ENCODE measurements at regions not wholly inside any gene's neighbourhood (a gene's known extent, or its start where the extent isn't known, plus 50 kb on each side); places are given as distances from the start of the nearest gene placed in this dataset.
A peak's percentile ranks its signal among the peaks of the same experiment; 100 is the strongest.

- Histone ChIP-seq H3K4me1 (replicated peaks) (no peaks in the 10 kb centered on the region), H3K4me3 (no peak overlapping the region), H3K9me3 (no peaks in the 10 kb centered on the region), H3K27me3 (replicated peaks; ENCODE audit: insufficient read depth) (no peaks in the 10 kb centered on the region), H3K27ac (no peak overlapping the region), H3K36me3 (no peaks in the 10 kb centered on the region)
- WGBS = 60% methylated on average over 18 of the region's 18 CpGs
- intact Hi-C loops (cut with DNase I) = no loop called here
- TF ChIP-seq POLR2A (IDR thresholded peaks at IDR 0.05) (no peak), POLR2AphosphoS5 (IDR thresholded peaks at IDR 0.05) (no peak)
- peak; percentile 14 for DNase-seq (ENCODE audit: low spot score)
These were observed 155.0 kb upstream of the GLI2 start for GRCh38 chr2:120580709-120581108.

GRCh38 chr2:120583121-120583520 lies 152.5 kb upstream of the GLI2 start:
- H3K4me1 ChIP-seq (replicated peaks) = no peaks in the 10 kb centered on the region
- no peaks in the 10 kb centered on the region for H3K9me3 ChIP-seq
- DNase-seq (ENCODE audit: low spot score) = no peak
- peaks cover 2% of the 10 kb centered on the region for H3K27me3 ChIP-seq (replicated peaks; ENCODE audit: insufficient read depth)
- TF ChIP-seq POLR2A (IDR thresholded peaks at IDR 0.05) = no peak
- TF ChIP-seq CTCF (IDR thresholded peaks at IDR 0.05) = no peak
- TF ChIP-seq POLR2AphosphoS5 (IDR thresholded peaks at IDR 0.05) = no peak
- H3K27ac ChIP-seq = no peak overlapping the region
- H3K4me3 ChIP-seq = no peak overlapping the region
- intact Hi-C loops (cut with DNase I) = no loop called here
- no peaks in the 10 kb centered on the region for H3K36me3 ChIP-seq
- 96% methylated on average over 5 of the region's 5 CpGs for WGBS

- intact Hi-C loops (cut with DNase I) = no loop called here
- Histone ChIP-seq H3K27ac (no peak overlapping the region), H3K9me3 (no peaks in the 10 kb centered on the region), H3K27me3 (replicated peaks; ENCODE audit: insufficient read depth) (peaks cover 2% of the 10 kb centered on the region), H3K4me1 (replicated peaks) (no peaks in the 10 kb centered on the region), H3K4me3 (no peak overlapping the region), H3K36me3 (no peaks in the 10 kb centered on the region)
- TF ChIP-seq POLR2AphosphoS5 (IDR thresholded peaks at IDR 0.05) (no peak), CTCF (IDR thresholded peaks at IDR 0.05) (no peak), POLR2A (IDR thresholded peaks at IDR 0.05) (no peak)
- no peak for DNase-seq (ENCODE audit: low spot score)
- WGBS = 96% methylated on average over 1 of the region's 1 CpG
These were observed 151.7 kb upstream of the GLI2 start for GRCh38 chr2:120583851-120584570.

- Histone ChIP-seq H3K27me3 (replicated peaks; ENCODE audit: insufficient read depth) (peaks cover 2% of the 10 kb centered on the region), H3K27ac (no peak overlapping the region), H3K4me3 (no peak overlapping the region), H3K4me1 (replicated peaks) (no peaks in the 10 kb centered on the region), H3K36me3 (no peaks in the 10 kb centered on the region), H3K9me3 (no peaks in the 10 kb centered on the region)
- intact Hi-C loops (cut with DNase I) = no loop called here
- DNase-seq (ENCODE audit: low spot score) = no peak
- WGBS = 37% methylated on average over 41 of the region's 41 CpGs
- TF ChIP-seq POLR2AphosphoS5 (IDR thresholded peaks at IDR 0.05) (no peak), CTCF (IDR thresholded peaks at IDR 0.05) (no peak), POLR2A (IDR thresholded peaks at IDR 0.05) (no peak)
These were observed 149.0 kb upstream of the GLI2 start for GRCh38 chr2:120586507-120587278.

GRCh38 chr2:120587279-120587996 lies 148.2 kb upstream of the GLI2 start:
- intact Hi-C loops (cut with DNase I) = no loop called here
- TF ChIP-seq POLR2A (IDR thresholded peaks at IDR 0.05) (no peak), POLR2AphosphoS5 (IDR thresholded peaks at IDR 0.05) (no peak)
- no peak overlapping the region for H3K4me3 ChIP-seq
- H3K9me3 ChIP-seq = no peaks in the 10 kb centered on the region
- WGBS = 29% methylated on average over 53 of the region's 68 CpGs
- H3K27ac ChIP-seq = no peak overlapping the region
- H3K4me1 ChIP-seq (replicated peaks) = no peaks in the 10 kb centered on the region
- H3K27me3 ChIP-seq (replicated peaks; ENCODE audit: insufficient read depth) = peaks cover 2% of the 10 kb centered on the region
- H3K36me3 ChIP-seq = no peaks in the 10 kb centered on the region
- no peak for DNase-seq (ENCODE audit: low spot score)
